GM19438 (cell line): ENCODE measurements at regions not wholly inside any gene's neighbourhood (a gene's known extent, or its start where the extent isn't known, plus 50 kb on each side); places are given as distances from the start of the nearest gene placed in this dataset.
"Not testable (repeated sequence)": the region's sequence is repeated elsewhere in the genome, so short reads cannot be mapped to it uniquely, and the experiment has no call there.

Experiments used
- ATAC-seq: cut with Tn5 transposase; IDR thresholded peaks from one replicate; pipeline ENCODE4 v1.9.1; 2021; ENCODE audit warnings: low read depth; ENCODE audit not compliant: unreplicated experiment

DNA sequence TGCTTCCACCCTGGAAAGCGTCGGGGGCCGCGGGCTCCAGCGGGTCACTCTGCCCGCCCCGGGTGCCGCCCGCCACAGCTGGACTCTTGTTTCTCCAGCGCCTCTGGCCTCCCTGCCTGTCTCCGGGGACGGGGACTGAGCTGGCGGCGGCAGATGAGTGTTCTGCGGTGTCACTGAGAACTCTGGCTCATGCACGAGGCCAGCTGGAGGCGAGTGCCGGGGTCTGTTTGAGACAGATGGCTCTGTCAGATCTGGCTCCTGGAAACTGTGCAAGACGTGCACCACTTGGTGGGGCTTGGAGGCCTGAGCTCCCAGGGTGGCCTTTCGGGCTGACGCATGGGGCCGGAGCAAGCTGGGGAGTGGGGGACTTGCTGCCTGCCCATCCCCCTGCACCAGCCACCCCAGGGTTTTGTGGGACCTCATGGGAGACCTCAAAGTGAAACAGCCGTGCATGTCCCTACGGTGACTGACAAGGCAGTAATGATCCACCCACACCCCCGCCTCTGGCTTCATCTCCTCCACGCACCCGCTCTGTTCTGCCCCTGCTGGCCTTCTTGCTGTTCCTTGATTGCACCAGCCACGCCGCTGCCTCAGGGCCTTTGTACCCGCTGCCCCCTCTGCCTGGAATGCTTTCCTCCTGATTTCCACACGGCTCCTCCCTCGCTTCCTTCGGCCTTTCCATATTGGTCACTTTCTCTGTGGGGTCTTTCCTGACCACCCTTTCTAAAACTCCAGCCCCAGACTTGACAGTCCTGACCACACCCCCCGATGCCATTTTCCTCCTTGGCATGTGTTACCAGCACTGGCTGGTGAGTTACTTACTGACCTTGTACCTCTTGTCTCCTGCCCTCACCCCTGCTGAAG lies 174.9 kb upstream of the CIBAR2 start:
- no peak for ATAC-seq

DNA sequence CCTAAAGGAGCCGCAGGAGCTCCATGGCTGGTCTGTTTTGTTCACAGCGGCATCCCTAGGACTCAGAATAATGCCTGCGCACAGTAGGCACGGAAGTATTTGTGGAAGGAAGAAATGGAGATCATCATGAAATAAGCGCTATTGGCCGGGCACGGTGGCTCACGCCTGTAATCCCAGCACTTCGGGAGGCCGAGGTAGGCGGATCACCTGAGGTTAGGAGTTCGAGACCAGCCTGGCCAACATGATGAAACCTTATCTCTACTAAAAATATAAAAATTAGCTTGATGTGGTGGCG lies 175.5 kb upstream of the CIBAR2 start:
- ATAC-seq, result not testable (repeated sequence)

DNA sequence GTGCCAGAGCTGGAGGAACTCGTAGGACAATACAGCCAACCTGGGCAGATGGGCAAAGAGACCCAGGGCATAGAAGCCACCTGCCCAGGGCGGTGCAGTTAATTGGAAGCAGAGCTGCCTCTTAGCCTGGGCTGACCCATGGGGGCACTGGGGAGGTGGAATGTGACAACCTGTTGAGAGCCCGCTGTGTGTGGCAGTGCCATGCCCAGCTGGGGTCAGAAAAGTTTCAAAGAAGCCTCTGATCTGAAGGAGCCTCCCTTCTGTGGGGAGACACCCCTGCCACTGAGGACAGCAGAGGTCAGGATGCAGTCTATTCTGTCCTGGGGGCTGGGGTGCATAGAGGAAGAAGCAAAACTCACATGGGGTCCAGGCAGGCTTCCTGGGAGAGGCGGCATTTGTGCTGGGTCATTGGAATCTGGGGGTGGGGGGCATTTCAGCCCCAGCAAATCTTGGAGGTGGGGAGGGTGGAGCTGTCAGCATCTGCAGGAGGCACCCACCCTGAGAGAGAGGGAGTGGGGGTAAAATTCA lies 176.1 kb upstream of the CIBAR2 start:
- no peak for ATAC-seq

DNA sequence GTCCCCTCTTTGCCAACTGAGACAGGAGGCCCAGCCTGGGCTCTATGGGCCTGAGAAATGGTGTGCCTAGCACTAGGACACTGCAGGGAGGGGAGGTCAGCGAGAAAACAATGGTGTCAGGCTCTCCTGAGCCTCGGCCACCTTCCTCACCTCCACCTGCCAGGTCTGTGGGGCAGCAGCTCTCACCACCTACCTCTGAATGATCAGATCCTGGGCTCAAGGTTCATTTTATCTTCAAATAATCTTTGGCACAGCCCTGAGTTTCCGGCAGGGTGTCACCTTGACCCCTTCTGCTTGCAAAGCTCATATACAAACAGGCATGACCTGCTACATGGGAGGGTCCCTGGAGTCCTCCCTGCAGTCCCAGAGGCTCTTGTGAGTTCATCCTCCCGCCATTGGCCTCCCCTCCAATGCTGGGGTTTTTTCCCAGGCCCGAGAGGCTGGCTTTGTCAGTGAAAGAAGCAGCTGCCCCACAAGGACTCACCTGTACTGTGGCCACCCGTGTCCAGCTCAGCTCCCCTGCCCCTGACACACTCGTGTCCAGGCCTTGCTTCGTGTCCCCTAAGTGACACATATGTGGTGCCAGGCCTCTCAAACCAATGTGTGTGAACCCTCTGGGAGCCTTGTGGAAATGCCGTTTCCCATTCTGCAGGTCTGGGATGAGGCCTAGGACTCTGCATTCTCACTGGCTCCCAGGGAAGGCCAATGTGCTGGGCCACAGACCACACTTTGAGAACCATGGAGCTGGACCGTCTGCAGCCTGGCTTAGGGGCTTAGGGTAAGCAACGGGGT lies 176.8 kb upstream of the CIBAR2 start:
- no peak for ATAC-seq

DNA sequence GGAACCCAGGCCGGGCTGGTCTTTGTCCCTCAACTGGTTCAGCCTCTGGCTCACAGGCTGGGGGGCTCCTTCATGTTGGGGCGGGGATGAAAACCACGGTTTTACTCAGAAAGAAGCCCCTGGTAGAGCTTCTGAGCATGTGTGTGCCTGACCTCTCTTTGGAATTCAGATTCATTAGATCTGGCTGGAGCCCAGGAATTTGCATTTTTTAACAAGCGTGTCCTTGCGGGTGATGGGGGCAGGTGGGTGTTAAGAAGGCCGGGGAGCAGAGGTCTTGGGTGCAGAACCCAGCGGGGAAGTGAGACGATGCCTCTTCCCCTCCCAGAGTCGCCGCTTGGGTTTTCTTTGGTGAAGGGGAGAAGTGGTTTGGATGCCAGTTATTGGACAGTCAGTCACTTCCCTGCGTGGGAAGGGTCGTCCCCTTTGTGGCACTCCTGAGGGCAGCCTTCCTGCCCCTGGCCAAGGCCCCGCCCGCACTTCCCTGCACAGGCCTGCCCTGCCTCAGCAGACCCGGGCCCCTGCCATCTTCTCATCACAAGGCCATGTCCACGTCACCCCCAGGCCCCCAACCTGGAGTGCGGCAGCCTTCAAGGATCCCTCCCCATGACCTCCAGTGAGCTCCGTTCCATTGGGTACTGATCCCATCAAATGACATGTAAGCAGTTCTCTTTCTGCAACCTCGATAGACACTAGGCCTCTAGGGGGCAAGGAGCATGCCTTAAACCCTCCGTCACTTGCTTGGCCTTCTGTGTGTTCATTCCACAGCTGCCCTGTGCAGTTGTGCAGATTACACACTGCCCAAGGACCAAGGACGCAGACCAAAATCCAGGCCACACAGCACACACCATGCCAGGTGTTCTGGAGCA lies 177.7 kb upstream of the CIBAR2 start:
- ATAC-seq, result no peak

DNA sequence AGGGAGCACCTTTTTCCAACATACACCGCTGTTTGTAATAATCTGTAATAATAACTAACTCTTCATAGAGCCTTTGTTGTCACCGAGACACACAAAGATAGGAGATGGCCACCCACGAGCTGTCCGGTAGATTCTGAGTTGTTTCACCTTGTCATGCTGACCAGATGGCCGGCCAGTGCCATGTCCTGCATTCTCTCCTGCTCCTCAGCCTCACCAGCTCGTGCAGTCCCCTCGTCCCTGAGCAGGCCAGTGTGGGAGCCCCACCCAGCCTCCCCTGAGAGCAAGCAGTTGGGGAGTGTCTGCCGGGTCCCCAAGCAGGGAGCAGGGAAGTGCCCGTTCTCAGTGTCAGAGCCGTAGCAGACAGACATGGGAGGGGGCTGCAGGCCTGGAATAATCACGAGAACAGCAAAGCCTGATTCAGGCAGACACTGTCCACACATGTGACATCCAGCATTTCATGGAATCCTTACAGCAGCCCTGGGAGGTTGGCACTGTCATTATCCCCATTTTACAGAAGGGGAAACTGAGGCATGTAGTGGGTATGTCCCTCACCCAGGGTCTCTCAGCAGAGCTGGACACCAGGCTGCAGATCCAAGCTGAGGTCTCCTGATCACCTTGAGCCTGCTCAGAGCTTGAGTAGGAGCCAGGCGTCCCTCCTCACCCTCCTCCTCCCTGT lies 178.5 kb upstream of the CIBAR2 start:
- no peak for ATAC-seq

DNA sequence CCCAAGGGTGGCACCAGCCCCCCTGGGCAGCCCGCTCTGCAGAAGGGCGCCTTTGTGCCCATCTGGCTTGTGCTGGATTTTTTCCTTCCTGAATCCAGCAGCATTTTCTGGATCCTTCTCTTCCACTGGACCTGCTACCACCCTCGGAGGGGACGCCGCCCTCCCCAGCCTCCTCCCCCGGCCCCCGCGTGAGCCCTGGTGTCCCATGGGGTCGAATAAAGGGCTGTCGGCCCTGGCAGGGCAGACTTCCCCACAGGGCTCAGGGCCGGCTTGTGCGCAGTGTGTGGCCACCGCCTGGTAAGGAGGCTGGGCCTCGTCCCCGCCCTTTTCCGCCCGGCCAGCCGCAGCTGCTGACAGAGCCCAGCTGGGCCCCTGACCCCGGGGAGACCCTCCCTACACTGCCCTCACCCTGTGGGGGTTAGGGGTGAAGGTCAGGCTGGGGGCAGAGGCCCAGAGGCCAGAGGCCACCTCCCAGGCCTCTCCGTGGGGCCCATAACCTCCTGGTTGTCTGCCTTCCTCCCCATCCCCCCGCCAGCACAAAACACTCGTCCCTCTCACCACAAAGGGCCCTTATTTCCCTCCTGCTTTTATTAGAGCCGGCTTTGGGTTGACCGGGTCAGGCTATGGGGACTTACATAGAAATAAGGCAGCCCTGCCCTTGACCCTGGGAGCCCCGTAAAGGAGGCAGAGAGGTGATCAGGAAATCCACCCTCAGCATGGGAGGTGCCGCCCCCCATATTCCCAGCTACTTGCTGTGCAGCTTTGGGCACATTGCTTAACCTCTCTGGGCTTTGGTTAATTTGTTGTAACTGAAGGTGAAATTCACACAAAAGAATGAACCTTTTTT lies 179.3 kb upstream of the CIBAR2 start:
- no peak for ATAC-seq

DNA sequence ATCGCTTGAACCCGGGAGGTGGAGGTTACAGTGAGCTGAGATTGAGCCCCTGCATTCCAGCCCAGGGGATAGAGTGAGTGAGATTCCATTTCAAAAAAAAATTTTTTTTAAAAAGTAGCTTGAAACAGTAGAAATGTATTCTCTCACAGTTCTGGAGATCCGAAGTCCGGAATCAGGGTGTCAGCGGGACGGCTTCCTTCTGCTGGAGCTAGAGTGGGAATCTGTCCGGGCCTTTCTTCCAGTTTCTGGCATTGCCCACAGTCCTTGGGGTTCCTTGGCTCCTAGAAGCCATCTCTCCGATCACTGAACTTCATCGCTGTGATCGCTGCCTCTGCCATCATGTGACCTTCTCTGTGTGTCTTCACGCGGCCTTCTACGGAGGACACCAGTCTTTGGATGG lies 181.2 kb upstream of the CIBAR2 start:
- ATAC-seq, result no peak

DNA sequence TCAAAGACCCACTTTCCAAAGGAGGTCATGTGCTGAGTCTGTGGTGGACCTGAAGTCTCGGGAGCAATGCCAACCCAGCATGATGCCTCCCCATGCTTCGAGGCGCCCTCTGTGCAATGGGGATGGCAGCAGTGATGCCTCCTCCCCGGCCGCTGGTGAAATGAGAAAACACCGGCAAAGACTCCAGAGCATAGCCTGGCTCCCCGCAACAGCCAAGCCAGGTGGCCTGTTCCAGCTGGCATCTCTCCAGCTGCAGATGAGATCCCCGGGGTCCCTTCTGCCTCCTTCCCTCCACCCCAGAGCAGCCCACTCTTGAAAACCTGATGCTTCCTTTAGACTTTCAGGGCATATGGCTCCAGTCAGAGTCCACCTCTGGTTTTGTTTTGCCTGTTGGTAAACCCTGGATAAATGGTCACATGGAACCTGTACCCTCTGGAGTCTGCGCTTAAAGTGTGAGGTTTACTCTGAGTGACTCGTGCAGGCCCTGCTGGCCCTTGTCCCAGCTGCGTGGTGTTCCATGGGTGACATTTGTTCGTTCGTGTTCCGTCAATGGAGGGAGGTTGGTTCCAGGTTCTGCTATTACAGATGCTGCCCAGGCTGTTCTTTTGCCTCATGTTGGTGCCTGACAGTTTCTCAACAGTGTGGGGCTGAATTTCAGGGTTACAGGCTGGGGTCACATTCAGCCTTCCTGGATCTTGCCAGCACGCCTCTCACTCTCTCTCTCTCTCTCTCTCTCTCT lies 181.8 kb upstream of the CIBAR2 start:
- ATAC-seq, result no peak

DNA sequence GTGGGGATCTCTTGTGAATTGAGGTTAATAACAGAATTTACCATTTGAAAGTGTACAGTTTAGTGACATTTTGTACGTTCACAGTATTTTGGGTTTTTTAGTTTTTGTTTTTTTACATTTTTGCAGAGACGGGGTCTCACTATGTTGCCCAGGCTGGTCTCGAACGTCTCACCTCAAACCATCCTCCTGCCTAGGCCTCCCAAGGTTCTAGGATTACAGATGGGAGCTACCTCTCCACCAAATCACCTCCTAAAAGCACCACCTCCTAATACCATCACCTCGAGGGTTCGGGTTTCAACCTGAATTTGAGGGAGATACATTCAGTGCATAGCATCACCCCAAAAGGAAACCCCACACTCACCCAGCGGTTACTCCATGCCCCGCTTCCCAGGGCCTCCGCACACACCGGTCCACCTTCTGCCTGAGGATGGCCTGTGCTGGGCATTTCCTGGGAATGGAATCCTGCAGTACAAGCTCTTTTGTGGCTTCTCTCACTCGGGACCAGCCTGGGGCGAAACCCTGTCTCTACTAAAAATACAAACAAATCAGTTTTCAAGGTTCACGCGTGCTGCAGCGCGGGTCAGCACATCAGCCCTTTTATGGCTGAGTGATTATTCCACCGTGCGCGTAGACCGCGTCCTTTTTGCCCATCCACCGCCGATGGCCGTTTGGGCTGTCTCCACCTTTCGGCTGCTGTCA lies 182.7 kb upstream of the CIBAR2 start:
- ATAC-seq, result no peak

DNA sequence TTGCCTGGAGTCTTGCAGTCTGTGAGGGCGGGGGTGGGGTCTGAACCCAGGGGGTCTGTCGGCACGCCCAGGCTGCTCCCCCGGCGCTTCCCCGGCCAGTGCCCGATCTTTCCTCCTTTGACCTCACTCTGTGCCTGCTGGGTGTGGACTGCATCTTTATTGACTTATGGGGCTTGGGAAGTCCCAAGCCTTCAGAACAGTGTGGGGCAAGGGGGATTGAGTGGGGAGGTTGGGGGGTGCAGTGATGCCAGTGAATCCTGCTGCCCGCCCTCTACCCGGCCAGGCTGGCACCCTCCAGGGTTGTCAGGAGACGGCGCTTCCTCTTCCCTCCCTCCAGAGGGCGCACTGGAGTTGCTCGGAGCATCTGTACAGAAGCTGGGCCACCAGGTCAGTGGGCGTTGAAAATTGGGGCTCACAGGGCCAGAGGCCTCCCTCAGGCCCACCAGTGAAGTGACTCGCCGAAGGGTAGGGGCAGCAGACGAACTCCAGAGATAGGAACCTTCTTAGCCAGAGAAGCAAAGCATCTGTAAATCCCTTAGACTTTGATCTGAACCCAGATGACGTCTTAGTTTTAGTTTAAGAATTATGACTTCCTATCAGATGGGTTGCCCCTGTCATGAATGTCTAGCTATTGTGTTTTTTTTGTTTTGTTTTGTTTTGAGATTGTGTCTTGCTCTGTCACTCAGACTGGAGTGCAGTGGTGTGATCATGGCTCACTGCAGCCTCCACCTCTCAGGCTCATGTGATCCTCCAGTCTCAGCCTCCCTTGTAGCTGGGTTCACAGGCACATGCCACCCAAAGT lies 184.8 kb upstream of the CIBAR2 start:
- ATAC-seq, result no peak

DNA sequence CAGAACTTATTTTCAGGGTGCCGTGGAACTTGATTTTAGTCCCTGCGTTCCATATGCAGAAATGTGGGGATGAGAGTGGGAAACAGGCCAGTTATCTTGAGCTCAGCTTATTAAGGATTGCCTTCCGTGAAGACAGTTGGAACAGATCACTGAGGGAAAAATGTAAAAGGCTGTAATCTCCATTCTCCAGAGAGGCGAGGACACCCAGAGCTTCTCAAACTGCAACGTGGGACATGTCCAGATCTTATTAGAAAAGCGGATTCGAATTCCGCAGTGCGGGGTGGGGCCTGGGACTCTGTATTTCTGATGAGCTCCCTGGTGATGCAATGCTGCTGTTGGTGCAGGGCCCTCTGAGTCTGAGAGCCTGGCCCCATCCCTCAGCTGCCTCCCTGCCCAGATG lies 185.6 kb upstream of the CIBAR2 start:
- no peak for ATAC-seq

DNA sequence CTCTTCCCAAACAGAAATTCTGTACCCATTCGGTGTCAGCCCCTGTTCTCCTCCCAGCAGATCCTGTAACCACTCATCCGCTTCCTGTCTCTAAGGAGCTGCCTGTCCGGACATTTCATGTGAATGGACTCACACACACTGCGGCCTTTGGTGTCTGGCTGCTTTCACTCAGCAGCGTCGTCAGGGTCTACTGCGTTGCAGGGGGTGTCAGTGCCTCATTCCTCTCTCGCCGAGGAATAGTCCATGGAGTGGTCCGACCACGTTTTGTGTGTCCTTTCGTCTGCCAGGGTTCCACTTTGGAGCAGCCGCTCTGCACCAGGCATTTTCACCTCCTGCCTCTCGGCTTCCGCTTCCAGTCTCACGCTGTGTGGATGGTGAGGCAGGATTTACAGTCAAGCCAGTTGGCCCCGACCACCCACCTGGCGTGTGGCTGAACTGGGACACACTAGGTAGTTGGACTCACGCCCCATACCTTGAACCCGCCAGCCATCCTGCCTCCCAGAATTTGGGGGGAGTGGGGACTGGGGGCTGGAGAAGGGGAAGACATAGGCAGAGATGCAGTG lies 188.2 kb upstream of the CIBAR2 start:
- ATAC-seq, result no peak

DNA sequence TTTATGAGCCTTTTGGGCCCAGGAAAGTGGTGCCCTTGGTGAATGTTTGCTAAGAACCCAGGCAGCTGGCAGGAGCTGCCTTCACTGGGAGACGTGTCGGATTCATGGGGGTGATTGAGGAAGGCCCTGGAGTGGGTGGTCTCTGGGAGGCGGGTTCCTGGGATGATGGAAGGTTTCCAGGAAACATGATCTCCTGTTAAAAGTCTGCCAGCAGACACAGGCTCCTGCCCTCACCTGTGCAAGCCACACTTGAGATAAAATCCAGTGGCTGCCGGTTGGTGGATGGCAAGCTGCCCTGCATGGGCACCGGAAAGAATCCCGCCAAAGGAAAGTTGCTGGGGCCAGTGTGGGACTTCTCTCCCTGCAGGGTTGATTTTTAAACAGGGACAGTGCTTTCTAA lies 189.0 kb upstream of the CIBAR2 start:
- ATAC-seq, result no peak

DNA sequence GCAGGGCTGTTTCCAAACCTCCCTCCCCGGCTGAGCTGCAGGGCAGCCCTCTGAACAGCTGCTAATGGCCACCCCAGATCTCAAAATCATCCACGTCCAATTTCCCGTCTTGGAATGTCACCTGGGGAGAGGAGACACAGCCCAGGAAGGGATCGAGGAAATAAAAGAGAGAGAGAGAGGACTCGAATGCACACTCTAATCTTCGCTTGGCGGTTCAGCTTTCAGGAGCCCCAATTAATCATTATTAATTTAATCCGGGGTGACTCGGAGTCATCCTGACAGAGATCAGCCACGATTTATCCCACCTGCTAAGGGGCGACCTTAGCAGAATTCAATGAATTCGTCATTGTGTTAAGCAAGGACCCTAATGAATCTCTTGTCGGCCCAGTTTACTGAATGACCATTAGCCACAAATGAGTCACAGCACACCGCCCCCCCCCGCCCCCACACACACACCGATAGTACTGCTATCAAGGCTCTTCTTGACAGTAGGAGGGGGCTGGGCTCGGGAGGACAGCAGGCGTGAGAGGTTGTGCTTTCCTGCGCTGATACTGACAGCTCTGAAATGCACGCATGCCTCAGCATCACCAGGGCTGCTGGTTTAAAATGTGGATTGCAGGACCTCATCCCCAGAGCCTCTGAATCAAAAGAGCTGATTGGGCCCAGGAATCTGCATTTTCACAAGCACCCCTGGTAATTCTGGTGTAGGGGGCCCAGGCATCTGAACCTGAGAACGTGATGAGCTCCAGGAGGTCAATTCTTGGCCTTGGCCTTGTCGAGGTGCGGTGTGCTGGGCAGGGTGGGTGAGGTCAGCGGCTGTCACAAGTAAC lies 190.0 kb upstream of the CIBAR2 start:
- no peak for ATAC-seq

DNA sequence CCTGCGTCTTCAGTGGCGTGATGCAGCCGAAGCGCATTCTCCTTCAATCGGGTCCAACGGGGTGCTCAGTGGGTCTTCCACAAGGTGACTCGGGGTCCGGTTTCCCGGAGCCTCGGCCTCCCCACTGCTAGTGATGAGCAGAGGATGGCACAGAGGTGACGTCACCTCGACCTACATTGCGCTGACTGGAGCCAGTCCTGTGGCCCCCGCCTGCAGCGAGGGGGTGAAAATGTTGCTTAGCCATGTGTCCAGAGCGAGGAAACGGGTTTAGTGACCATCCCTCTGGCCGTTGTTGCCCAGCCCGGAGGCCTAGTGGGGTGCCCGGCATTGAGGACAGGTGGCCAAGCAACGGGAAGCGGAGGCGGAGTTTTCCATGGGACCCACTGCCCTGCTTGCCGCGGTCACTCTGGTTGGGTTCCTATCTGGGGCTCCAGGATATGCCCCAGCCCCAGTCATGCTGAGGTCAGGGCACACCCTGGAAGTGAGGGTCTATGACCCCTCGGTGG lies 190.6 kb upstream of the CIBAR2 start:
- ATAC-seq, result no peak
